ENCODE measurements at regions not wholly inside any gene's neighbourhood (a gene's known extent, or its start where the extent isn't known, plus 50 kb on each side); places are given as distances from the start of the nearest gene placed in this dataset.

GRCh38 chr11:87491381-87491780 is 453.6 kb downstream of the TMEM135 start:
- no peaks in the 10 kb centered on the region for H3K9me3 ChIP-seq (ENCODE audit: low read depth)
- H3K79me2 ChIP-seq (ENCODE audit: low read depth), result no peaks in the 10 kb centered on the region
- TF ChIP-seq EZH2 (IDR thresholded peaks at IDR 0.05) (no peak), EZH2phosphoT487 (IDR thresholded peaks at IDR 0.05) (no peak), CTCF (IDR thresholded peaks at IDR 0.05) (no peak)
- peaks cover 6% of the 10 kb centered on the region for H3F3A ChIP-seq (ENCODE audit: low read depth)
- H3K36me3 ChIP-seq, result no peaks in the 10 kb centered on the region
- no peak overlapping the region for H3K9ac ChIP-seq
- peaks cover 3% of the 10 kb centered on the region for H3K27me3 Mint-ChIP-seq (ENCODE audit: insufficient read depth, low read depth)
- H3K4me3 Mint-ChIP-seq, result no peak overlapping the region
- H3K4me3 ChIP-seq, result no peak overlapping the region
- H3K27ac Mint-ChIP-seq, result no peak overlapping the region
- no peaks in the 10 kb centered on the region for H4K20me1 ChIP-seq (ENCODE audit: low read depth)
- H3K9me3 Mint-ChIP-seq, result peaks cover 13% of the 10 kb centered on the region
- peaks cover 2% of the 10 kb centered on the region for H3K36me3 Mint-ChIP-seq
- DNase-seq (ENCODE audit: low spot score), result no peak
- no peak overlapping the region for H2AFZ ChIP-seq (replicated peaks)
- H3K27ac ChIP-seq, result no peak overlapping the region
- H3K4me1 ChIP-seq, result peaks cover 11% of the 10 kb centered on the region
- peaks cover 23% of the 10 kb centered on the region for H3K4me1 Mint-ChIP-seq
- no peak overlapping the region for H3K4me2 ChIP-seq
- no peaks in the 10 kb centered on the region for H3K27me3 ChIP-seq

GRCh38 chr11:87490671-87491070 is 452.9 kb downstream of the TMEM135 start:
- no peak for DNase-seq (ENCODE audit: low spot score)
- no peak overlapping the region for H3K4me3 ChIP-seq
- Mint-ChIP-seq H3K4me1 (peaks cover 23% of the 10 kb centered on the region), H3K4me3 (no peak overlapping the region), H3K9me3 (peaks cover 13% of the 10 kb centered on the region), H3K27me3 (ENCODE audit: insufficient read depth, low read depth) (peaks cover 3% of the 10 kb centered on the region), H3K27ac (no peak overlapping the region), H3K36me3 (peaks cover 2% of the 10 kb centered on the region)
- TF ChIP-seq CTCF (IDR thresholded peaks at IDR 0.05) (no peak), EZH2phosphoT487 (IDR thresholded peaks at IDR 0.05) (no peak), EZH2 (IDR thresholded peaks at IDR 0.05) (no peak)
- H3K79me2 ChIP-seq (ENCODE audit: low read depth), result no peaks in the 10 kb centered on the region
- peaks cover 11% of the 10 kb centered on the region for H3K4me1 ChIP-seq
- H3K27ac ChIP-seq, result no peak overlapping the region
- H3K36me3 ChIP-seq, result no peaks in the 10 kb centered on the region
- no peak overlapping the region for H3K4me2 ChIP-seq
- H4K20me1 ChIP-seq (ENCODE audit: low read depth), result no peaks in the 10 kb centered on the region
- peaks cover 6% of the 10 kb centered on the region for H3F3A ChIP-seq (ENCODE audit: low read depth)
- H3K9ac ChIP-seq, result no peak overlapping the region
- no peaks in the 10 kb centered on the region for H3K27me3 ChIP-seq
- H2AFZ ChIP-seq (replicated peaks), result no peak overlapping the region
- no peaks in the 10 kb centered on the region for H3K9me3 ChIP-seq (ENCODE audit: low read depth)

DNA sequence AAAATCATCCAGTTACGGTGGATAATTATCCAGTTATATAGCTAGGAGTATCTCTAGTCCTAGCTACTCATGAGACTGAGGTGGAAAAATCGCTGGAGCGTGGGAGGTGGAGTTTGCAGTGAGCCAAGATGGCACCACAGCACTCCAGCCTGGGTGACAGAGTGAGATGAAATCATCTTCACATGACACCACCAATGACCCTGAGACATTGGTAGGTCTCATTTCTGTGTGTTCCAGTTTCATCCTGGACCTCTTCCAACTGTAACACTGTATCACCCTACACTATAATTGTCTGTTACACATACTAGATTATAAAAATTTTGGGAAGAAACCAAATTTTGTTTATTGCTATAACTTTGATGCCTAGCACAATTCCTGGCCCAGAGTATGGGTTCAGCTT is 446.8 kb downstream of the TMEM135 start:
- no peaks in the 10 kb centered on the region for H4K20me1 ChIP-seq (ENCODE audit: low read depth)
- H2AFZ ChIP-seq (replicated peaks), result no peak overlapping the region
- no peaks in the 10 kb centered on the region for H3K27me3 ChIP-seq
- H3K4me1 ChIP-seq, result no peaks in the 10 kb centered on the region
- no peaks in the 10 kb centered on the region for H3F3A ChIP-seq (ENCODE audit: low read depth)
- H3K27ac ChIP-seq, result no peak overlapping the region
- H3K4me3 Mint-ChIP-seq, result no peak overlapping the region
- no peaks in the 10 kb centered on the region for H3K79me2 ChIP-seq (ENCODE audit: low read depth)
- no peak for TF ChIP-seq EZH2phosphoT487 (IDR thresholded peaks at IDR 0.05)
- H3K9me3 ChIP-seq (ENCODE audit: low read depth), result no peaks in the 10 kb centered on the region
- no peak overlapping the region for H3K27ac Mint-ChIP-seq
- no peaks in the 10 kb centered on the region for H3K36me3 Mint-ChIP-seq
- H3K9me3 Mint-ChIP-seq, result peaks cover 4% of the 10 kb centered on the region
- no peak overlapping the region for H3K4me3 ChIP-seq
- DNase-seq (ENCODE audit: low spot score), result no peak
- H3K4me1 Mint-ChIP-seq, result no peaks in the 10 kb centered on the region
- no peaks in the 10 kb centered on the region for H3K27me3 Mint-ChIP-seq (ENCODE audit: insufficient read depth, low read depth)
- H3K36me3 ChIP-seq, result no peaks in the 10 kb centered on the region
- no peak overlapping the region for H3K9ac ChIP-seq
- no peak overlapping the region for H3K4me2 ChIP-seq

GRCh38 chr11:87477321-87477720 is 439.6 kb downstream of the TMEM135 start:
- H3K36me3 Mint-ChIP-seq, result no peaks in the 10 kb centered on the region
- no peaks in the 10 kb centered on the region for H3K36me3 ChIP-seq
- TF ChIP-seq CTCF (IDR thresholded peaks at IDR 0.05) (no peak), EZH2 (IDR thresholded peaks at IDR 0.05) (no peak), EZH2phosphoT487 (IDR thresholded peaks at IDR 0.05) (no peak)
- peaks cover 14% of the 10 kb centered on the region for H3K9me3 Mint-ChIP-seq
- H3K4me3 ChIP-seq, result no peak overlapping the region
- no peaks in the 10 kb centered on the region for H3K9me3 ChIP-seq (ENCODE audit: low read depth)
- H3K4me1 ChIP-seq, result no peaks in the 10 kb centered on the region
- H3K27me3 Mint-ChIP-seq (ENCODE audit: insufficient read depth, low read depth), result peaks cover 2% of the 10 kb centered on the region
- no peaks in the 10 kb centered on the region for H3F3A ChIP-seq (ENCODE audit: low read depth)
- no peak overlapping the region for H3K9ac ChIP-seq
- H3K79me2 ChIP-seq (ENCODE audit: low read depth), result no peaks in the 10 kb centered on the region
- H3K27ac ChIP-seq, result no peak overlapping the region
- peaks cover 13% of the 10 kb centered on the region for H3K4me1 Mint-ChIP-seq
- H3K27ac Mint-ChIP-seq, result no peak overlapping the region
- no peak overlapping the region for H3K4me2 ChIP-seq
- no peaks in the 10 kb centered on the region for H3K27me3 ChIP-seq
- no peak overlapping the region for H3K4me3 Mint-ChIP-seq
- H4K20me1 ChIP-seq (ENCODE audit: low read depth), result no peaks in the 10 kb centered on the region
- no peak overlapping the region for H2AFZ ChIP-seq (replicated peaks)
- DNase-seq (ENCODE audit: low spot score), result no peak
